Pancreas (tissue), 10 donors: ENCODE measurements at regions not wholly inside any gene's neighbourhood (a gene's known extent, or its start where the extent isn't known, plus 50 kb on each side); places are given as distances from the start of the nearest gene placed in this dataset.
A peak's percentile ranks its signal among the peaks of the same experiment; 100 is the strongest.
"Not testable (repeated sequence)": the region's sequence is repeated elsewhere in the genome, so short reads cannot be mapped to it uniquely, and the experiment has no call there.

Experiments
- ATAC-seq, 4 donors: fragments of 200-7000 bp; cut with Tn5 transposase; one replicate each; pipeline versions ENCODE4 v1.8.0 to v1.9.1; 2020; ENCODE audit warnings: mild to moderate bottlenecking in 4 of 4, moderate library complexity in 4 of 4
- DNase-seq, 6 donors: peaks; one replicate each; pipeline ENCODE4 v3.0.0-alpha.2; 2020
- FAIRE-seq: peaks from 2 replicates; lab custom pipeline; 2012; peaks lifted over from hg19 to GRCh38; lab: Jason Lieb, UNC
- H3K27ac ChIP-seq, 4 donors: fragments of 200-600 bp; sonication (generic); 1 replicate in 3 of 4; 2 replicates in 1 of 4; pipeline versions ENCODE4 v1.5.0 to v1.8.0; 2020
- H3K27me3 ChIP-seq, 4 donors: fragments of 200-600 bp; one replicate each; pipeline ENCODE4 v1.8.0; 2021
- H3K36me3 ChIP-seq, 3 donors: fragments of 200-600 bp; sonication (generic) in 1 of 3; one replicate each; pipeline versions ENCODE4 v1.5.0 to v1.8.0; 2020 to 2021
- H3K4me1 ChIP-seq, 3 donors: fragments of 200-600 bp; one replicate each; pipeline ENCODE4 v1.8.0; 2021
- H3K4me3 ChIP-seq, 4 donors: fragments of 200-600 bp; sonication (generic) in 2 of 4; one replicate each; pipeline versions ENCODE4 v1.5.0 to v1.8.0; 2020 to 2021
- H3K9me3 ChIP-seq, 4 donors: fragments of 200-600 bp; one replicate each; pipeline ENCODE4 v1.8.0; 2021
- WGBS, 2 donors: extraction: QIAGEN DNeasy Blood & Tissue Kit; methylation state at CpG; one replicate each; pipeline ENCODE4 v1.1.7; 2013; 5-methylcytosine and 5-hydroxymethylcytosine counted together
- intact Hi-C, 3 donors: fragments of 100-400 bp; cut with DNase I; formaldehyde crosslinking; loops; one replicate each; pipeline versions ENCODE4 v1.11.1 to v1.14.2; 2022
- microRNA-seq, 2 donors: library from miRNA; unstranded; fragments of <30 nt; microRNA quantifications; one replicate each; pipeline versions ENCODE4 to v1.1.0, GENCODE V29; 2019 to 2020
- donor health status: healthy with polysubstance abuse.
- donor health status: DM: no; HTN: no; CAD: no; lungs with moderate emphysema.
- donor health status: DM: no; HTN: no; CAD: no.
- donor health status: control.
- donor health status: control.
- donor health status: Bipolar disorder and iron deficiency.
- donor health status: DM: yes; HTN: yes; CAD: no.
- donor health status: DM: no; HTN: no; CAD: no.
- donor health status: DM: no; HTN: no; CAD: no.
- donor health status: DM: yes; HTN: yes; CAD: no.

GRCh38 chr21:8245642-8246402, 2275.6 kb upstream of the TPTE start:
- H3K4me3 ChIP-seq, H3K9me3 ChIP-seq, H3K27me3 ChIP-seq, H3K36me3 ChIP-seq, H3K4me1 ChIP-seq, intact Hi-C loops, DNase-seq, H3K27ac ChIP-seq, FAIRE-seq: not testable (repeated sequence)
- ATAC-seq: peak; percentile 64 to 83 (median 75)
- no CpG with 5 or more reads among the region's 40 CpGs for WGBS, 2 donors

GRCh38 chr21:8251701-8252100, 2269.7 kb upstream of the TPTE start:
- DNase-seq, ATAC-seq, H3K27me3 ChIP-seq, H3K36me3 ChIP-seq, H3K4me1 ChIP-seq, H3K4me3 ChIP-seq, H3K27ac ChIP-seq, FAIRE-seq, intact Hi-C loops, H3K9me3 ChIP-seq: not testable (repeated sequence)
- WGBS, 2 donors: no CpG with 5 or more reads among the region's 64 CpGs

GRCh38 chr21:8255094-8255493, 2266.3 kb upstream of the TPTE start:
- H3K27me3 ChIP-seq, intact Hi-C loops, ATAC-seq, H3K27ac ChIP-seq, H3K36me3 ChIP-seq, FAIRE-seq, H3K9me3 ChIP-seq, H3K4me1 ChIP-seq, H3K4me3 ChIP-seq: not testable (repeated sequence)
- peak in 3 of 6 donors; percentile 4 to 66 (median 11) for DNase-seq
- WGBS, 2 donors: 38% methylated on average over 4 of the region's 30 CpGs; no CpG with 5 or more reads in 1 of the 2 donors

- H3K9me3 ChIP-seq, intact Hi-C loops, H3K4me1 ChIP-seq, H3K27me3 ChIP-seq, FAIRE-seq, ATAC-seq, H3K27ac ChIP-seq, H3K36me3 ChIP-seq, H3K4me3 ChIP-seq: not testable (repeated sequence)
- 49% methylated on average over 38 of the region's 143 CpGs; no CpG with 5 or more reads in 1 of the 2 donors for WGBS, 2 donors
- peak; percentile 5 to 74 (median 30) for DNase-seq
These were observed 2264.1 kb upstream of the TPTE start for GRCh38 chr21:8257083-8257799.

- H3K36me3 ChIP-seq, intact Hi-C loops, H3K9me3 ChIP-seq, H3K27ac ChIP-seq, H3K27me3 ChIP-seq, DNase-seq, FAIRE-seq, H3K4me3 ChIP-seq, H3K4me1 ChIP-seq: not testable (repeated sequence)
- ATAC-seq: peak; percentile 40 to 75 (median 51)
- WGBS, 2 donors: no CpG with 5 or more reads among the region's 66 CpGs
These were observed 2261.2 kb upstream of the TPTE start for GRCh38 chr21:8260065-8260627.

Small RNA genes in the stretch of these regions (microRNA-seq; reads per million reads assigned to microRNA genes)
- gene MIR3648-1 (0 reads per million in 2 donors), gene MIR3687-1 (0 reads per million in 2 donors), gene MIR6724-1 (0 reads per million in 2 donors), gene MIR6724-2 (0 reads per million in 2 donors)
